Body of pancreas (tissue), 4 donors: ENCODE measurements at regions not wholly inside any gene's neighbourhood (a gene's known extent, or its start where the extent isn't known, plus 50 kb on each side); places are given as distances from the start of the nearest gene placed in this dataset.

Experiments used
- ATAC-seq: fragments of 150-250 bp; one replicate; pipeline ENCODE4 v1.9.1; 2016
- DNase-seq, 4 donors: peaks; one replicate each; pipeline ENCODE4 v3.0.0-alpha.2; 2019
- H3K27ac ChIP-seq, 4 donors: fragments of 200-600 bp; sonication (generic); 1 replicate in 3 of 4; 2 replicates in 1 of 4; pipeline versions ENCODE4 v1.5.1 to v1.6.1; 2016 to 2019; ENCODE audit warnings: mild to moderate bottlenecking in 1 of 4, mixed read lengths in 1 of 4, moderate library complexity in 1 of 4
- H3K27me3 ChIP-seq, 2 donors: fragments of 200-600 bp; sonication (generic); one replicate each; pipeline ENCODE4 v1.6.0; 2016; ENCODE audit warnings: mild to moderate bottlenecking in 1 of 2
- H3K36me3 ChIP-seq, 2 donors: fragments of 200-600 bp; sonication (generic); replicated peaks in 1 of 2; 2 replicates each; pipeline ENCODE4 v1.5.1; 2016; ENCODE audit warnings: low read depth in 2 of 2; ENCODE audit not compliant: insufficient read depth in 1 of 2
- H3K4me1 ChIP-seq: fragments of 200-600 bp; sonication (generic); one replicate; pipeline ENCODE4 v1.6.0; 2016
- H3K4me3 ChIP-seq, 2 donors: fragments of 200-600 bp; sonication (generic); 1 replicate in 1 of 2; 2 replicates in 1 of 2; pipeline ENCODE4 v1.5.1; 2016 to 2019
- H3K9me3 ChIP-seq, 3 donors: fragments of 200-600 bp; sonication (generic); 1 replicate in 2 of 3; 2 replicates in 1 of 3; pipeline ENCODE4 v1.5.1; 2016
- CTCF ChIP-seq, 7 experiments: fragments of 450-650 bp in 4 of 7; fragments of 200-600 bp in 3 of 7; sonication (generic) in 3 of 7; IDR thresholded peaks; one replicate each; pipeline ENCODE4 v1.5.1; 2016 to 2019; ENCODE audit warnings: antibody characterized with exemption in 7 of 7
- POLR2A ChIP-seq, 3 donors: fragments of 450-650 bp; IDR thresholded peaks; one replicate each; pipeline ENCODE4 v1.6.1; 2016; ENCODE audit warnings: antibody characterized with exemption in 3 of 3, mild to moderate bottlenecking in 2 of 3
- WGBS, 2 donors: methylation state at CpG; one replicate each; pipeline ENCODE4 v1.1.5; 2017; 5-methylcytosine and 5-hydroxymethylcytosine counted together
- intact Hi-C: fragments of 100-400 bp; cut with DNase I; formaldehyde crosslinking; loops from one replicate; pipeline ENCODE4 v1.15.1; 2023

DNA sequence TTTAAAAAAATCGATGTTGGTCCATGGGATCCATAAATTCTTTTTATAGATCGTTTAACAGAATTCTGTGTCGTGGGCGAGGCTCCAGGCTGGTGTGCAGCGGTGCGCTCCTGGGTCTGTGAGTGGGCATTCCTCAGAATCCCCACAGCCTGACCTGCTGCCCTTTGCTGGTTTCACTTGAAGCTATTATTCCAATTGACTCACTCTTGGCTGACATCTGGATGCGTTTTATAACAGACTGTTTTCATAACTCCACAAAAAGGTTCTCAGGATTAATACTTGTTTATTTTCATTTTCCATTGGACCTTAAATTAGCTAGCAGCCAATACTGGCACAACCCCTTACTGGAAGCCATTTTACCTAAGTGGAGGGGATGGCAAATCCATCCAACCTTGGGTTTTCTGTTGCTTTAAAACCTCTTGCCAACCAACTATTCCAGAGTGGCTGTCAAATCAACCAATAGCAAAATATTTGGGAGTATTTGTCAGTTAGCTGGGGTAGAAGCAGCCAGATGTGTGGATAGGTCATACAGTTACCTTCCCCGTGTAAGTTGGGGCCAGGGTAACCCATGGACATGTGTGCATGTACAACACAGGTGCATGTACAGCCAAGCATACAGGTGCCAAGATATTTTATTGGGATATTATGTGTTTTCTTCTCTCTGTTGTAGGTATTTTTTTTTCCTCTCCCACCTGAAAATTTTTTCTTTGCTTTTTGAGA is 160.7 kb upstream of the ZNF32 start:
- no peak overlapping the region for H3K27ac ChIP-seq
- no peaks in the 10 kb centered on the region for H3K4me1 ChIP-seq
- TF ChIP-seq CTCF (IDR thresholded peaks at IDR 0.05), result no peak
- no peak for TF ChIP-seq POLR2A (IDR thresholded peaks at IDR 0.05)
- no peak for ATAC-seq
- H3K4me3 ChIP-seq, result no peak overlapping the region
- no peak for DNase-seq
- H3K9me3 ChIP-seq, result no peaks in the 10 kb centered on the region
- WGBS, 2 donors, result 71 to 82% methylated on average over 8 of the region's 8 CpGs
- no peaks in the 10 kb centered on the region for H3K36me3 ChIP-seq
- no peaks in the 10 kb centered on the region for H3K27me3 ChIP-seq
- intact Hi-C loops, result no loop called here

GRCh38 chr10:43808136-43808535 is 159.5 kb upstream of the ZNF32 start:
- WGBS, 2 donors, result 84 to 88% methylated on average over 3 of the region's 3 CpGs
- no peak overlapping the region for H3K4me3 ChIP-seq
- H3K27me3 ChIP-seq, result no peaks in the 10 kb centered on the region
- no peaks in the 10 kb centered on the region for H3K4me1 ChIP-seq
- no peaks in the 10 kb centered on the region for H3K9me3 ChIP-seq
- intact Hi-C loops, result no loop called here
- ATAC-seq, result no peak
- H3K36me3 ChIP-seq, result no peaks in the 10 kb centered on the region
- no peak for DNase-seq
- TF ChIP-seq POLR2A (IDR thresholded peaks at IDR 0.05) (no peak), CTCF (IDR thresholded peaks at IDR 0.05) (no peak)
- no peak overlapping the region for H3K27ac ChIP-seq

GRCh38 chr10:43806831-43807640 is 158.4 kb upstream of the ZNF32 start:
- no peaks in the 10 kb centered on the region for H3K4me1 ChIP-seq
- H3K4me3 ChIP-seq, result no peak overlapping the region
- intact Hi-C loops, result no loop called here
- DNase-seq, result no peak
- H3K36me3 ChIP-seq, result no peaks in the 10 kb centered on the region
- no peaks in the 10 kb centered on the region for H3K27me3 ChIP-seq
- no peak for TF ChIP-seq CTCF (IDR thresholded peaks at IDR 0.05)
- WGBS, 2 donors, result 90 to 91% methylated on average over 13 of the region's 13 CpGs
- no peaks in the 10 kb centered on the region for H3K9me3 ChIP-seq
- ATAC-seq, result no peak
- H3K27ac ChIP-seq, result no peak overlapping the region

- Histone ChIP-seq H3K9me3 (no peaks in the 10 kb centered on the region), H3K36me3 (no peaks in the 10 kb centered on the region), H3K4me1 (no peaks in the 10 kb centered on the region), H3K4me3 (no peak overlapping the region), H3K27ac (no peak overlapping the region), H3K27me3 (no peaks in the 10 kb centered on the region)
- ATAC-seq (no peak), DNase-seq (no peak)
- 50 to 60% methylated on average over 7 of the region's 7 CpGs for WGBS, 2 donors
- TF ChIP-seq CTCF (IDR thresholded peaks at IDR 0.05) (no peak), POLR2A (IDR thresholded peaks at IDR 0.05) (no peak)
- intact Hi-C loops, result no loop called here
Observed at GRCh38 chr10:43803791-43804190, 155.1 kb upstream of the ZNF32 start.
